Activated CD4-positive, alpha-beta T cell treated with anti-CD3 and anti-CD28 coated beads, Interleukin-2, amount 10 ng/mL, durations not matched to agents 7 days and 5 days (primary cell): ENCODE measurements at regions not wholly inside any gene's neighbourhood (a gene's known extent, or its start where the extent isn't known, plus 50 kb on each side); places are given as distances from the start of the nearest gene placed in this dataset.

Experiments
- CTCF ChIA-PET: fragments of 350-600 bp; sonication (Branson Sonifier 250); formaldehyde crosslinking; loops from one replicate; lab custom pipeline; 2021; ENCODE audit warnings: antibody characterized with exemption; lab: Charles Lee
- POLR2A ChIA-PET: fragments of 350-600 bp; sonication (Branson Sonifier 250); formaldehyde crosslinking; loops from one replicate; lab custom pipeline; 2021; ENCODE audit warnings: antibody characterized with exemption; lab: Charles Lee
- DNase-seq: peaks from one replicate; pipeline ENCODE4 v3.0.0-alpha.2; 2020
- H3K27ac Mint-ChIP-seq: one replicate; pipeline ENCODE4 v1.8.0; 2021; ENCODE audit warnings: mild to moderate bottlenecking, moderate library complexity, mixed read lengths
- H3K27me3 Mint-ChIP-seq: one replicate; pipeline ENCODE4 v1.8.0; 2021; ENCODE audit warnings: mixed read lengths
- H3K36me3 Mint-ChIP-seq: one replicate; pipeline ENCODE4 v1.8.0; 2021; ENCODE audit warnings: low read depth, mixed read lengths
- H3K4me1 Mint-ChIP-seq: one replicate; pipeline ENCODE4 v1.8.0; 2021; ENCODE audit warnings: mixed read lengths
- H3K4me3 Mint-ChIP-seq: one replicate; pipeline ENCODE4 v1.8.0; 2021; ENCODE audit warnings: mild to moderate bottlenecking, moderate library complexity, mixed read lengths
- H3K9me3 Mint-ChIP-seq: one replicate; pipeline ENCODE4 v1.8.0; 2021; ENCODE audit warnings: mixed read lengths

GRCh38 chr16:85251225-85251760 lies 139.0 kb upstream of the CIBAR2 start:
- DNase-seq, result no peak
- Mint-ChIP-seq H3K9me3 (no peaks in the 10 kb centered on the region), H3K4me1 (peaks cover 10% of the 10 kb centered on the region), H3K4me3 (no peak overlapping the region), H3K27ac (no peak overlapping the region), H3K36me3 (no peaks in the 10 kb centered on the region), H3K27me3 (no peaks in the 10 kb centered on the region)
- ChIA-PET POLR2A (no interaction called here), CTCF (interaction anchor here (1.1 kb wide), 1 partner anchor 80 kb away, joined by 5 read pairs; no protein-coding TSS in a partner anchor)

DNA sequence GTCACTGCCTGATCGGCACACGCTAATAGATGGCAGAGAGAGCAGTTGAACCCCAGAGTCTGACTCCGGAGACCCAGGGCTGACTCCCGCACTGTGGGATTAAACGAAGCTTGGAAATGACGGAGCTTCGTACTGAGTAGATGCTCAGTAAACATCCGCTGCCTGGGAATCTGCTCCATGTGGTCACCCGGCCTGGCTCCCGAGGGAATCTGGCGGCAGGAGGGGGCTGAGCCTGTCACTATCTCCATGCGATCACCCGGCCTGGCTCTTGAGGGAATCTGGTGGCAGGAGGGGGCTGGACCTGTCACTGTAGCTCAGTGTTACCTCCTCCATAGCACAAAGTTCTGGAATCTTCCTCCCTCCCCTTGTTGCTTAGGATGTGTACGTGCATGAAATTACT lies 139.7 kb upstream of the CIBAR2 start:
- H3K4me1 Mint-ChIP-seq, result peaks cover 10% of the 10 kb centered on the region
- DNase-seq, result no peak
- H3K36me3 Mint-ChIP-seq, result no peaks in the 10 kb centered on the region
- H3K9me3 Mint-ChIP-seq, result no peaks in the 10 kb centered on the region
- H3K27ac Mint-ChIP-seq, result no peak overlapping the region
- no peak overlapping the region for H3K4me3 Mint-ChIP-seq
- H3K27me3 Mint-ChIP-seq, result no peaks in the 10 kb centered on the region
- CTCF ChIA-PET, result interaction anchor here (0.9 to 3.0 kb wide), 4 partner anchors 8 to 80 kb away, joined by 3 to 15 read pairs (median 4); no protein-coding TSS in a partner anchor
- POLR2A ChIA-PET, result no interaction called here

- DNase-seq, result peak; percentile 16
Measured at GRCh38 chr16:85252461-85252860, 140.2 kb upstream of the CIBAR2 start.

DNA sequence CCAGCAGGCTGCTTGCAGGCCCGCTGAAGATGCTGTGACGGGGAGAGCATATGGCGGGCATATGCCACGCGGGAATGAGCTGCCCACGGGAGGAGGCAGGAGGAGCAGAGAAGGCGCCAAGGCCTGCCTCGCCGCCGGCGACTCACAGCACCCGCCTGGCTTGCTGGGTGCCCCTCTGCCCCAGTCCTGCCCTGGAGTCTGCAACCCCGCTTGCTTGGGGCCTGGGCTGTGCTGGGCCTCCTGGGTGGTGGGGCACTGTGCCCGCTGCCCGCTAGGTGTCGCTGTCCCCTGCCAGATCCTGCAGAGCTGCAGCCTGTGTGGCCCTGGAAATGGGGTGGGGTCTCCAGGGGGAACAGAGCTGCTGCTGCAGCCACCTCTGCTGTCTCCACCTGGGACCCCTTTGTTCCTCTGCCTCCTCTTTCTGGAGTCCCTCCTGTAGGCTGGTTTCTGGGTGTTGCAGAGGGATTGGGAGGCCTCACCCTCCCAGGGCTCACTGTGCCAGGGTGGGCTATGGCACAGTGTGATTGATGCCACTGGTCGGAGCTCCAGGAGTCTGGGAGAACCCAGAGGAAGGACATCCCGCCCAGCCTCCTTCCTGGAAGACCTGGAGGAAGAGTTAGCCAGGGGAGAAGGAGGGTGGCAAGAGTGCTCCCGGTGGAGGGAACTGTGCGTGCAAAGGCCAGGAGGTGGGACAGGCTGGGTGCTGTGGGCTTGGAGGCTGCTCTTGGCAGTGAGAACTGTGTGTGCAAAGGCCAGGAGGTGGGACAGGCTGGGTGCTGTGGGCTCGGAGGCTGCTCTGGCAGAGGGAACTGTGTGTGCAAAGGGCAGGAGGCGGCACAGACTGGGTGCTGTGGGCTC lies 141.0 kb upstream of the CIBAR2 start:
- no peaks in the 10 kb centered on the region for H3K36me3 Mint-ChIP-seq
- no peaks in the 10 kb centered on the region for H3K9me3 Mint-ChIP-seq
- no peak overlapping the region for H3K27ac Mint-ChIP-seq
- peak; percentile 62 for DNase-seq
- no peaks in the 10 kb centered on the region for H3K27me3 Mint-ChIP-seq
- CTCF ChIA-PET, result interaction anchor here (0.7 to 3.0 kb wide), 8 partner anchors 9 to 362 kb away, joined by 3 to 15 read pairs (median 4); no protein-coding TSS in a partner anchor
- H3K4me3 Mint-ChIP-seq, result no peak overlapping the region
- POLR2A ChIA-PET, result no interaction called here
- H3K4me1 Mint-ChIP-seq, result peaks cover 10% of the 10 kb centered on the region

More at GRCh38 chr16:85252461-85252860, 140.2 kb upstream of the CIBAR2 start:
- Mint-ChIP-seq H3K9me3 (no peaks in the 10 kb centered on the region), H3K27ac (no peak overlapping the region), H3K4me1 (peaks cover 10% of the 10 kb centered on the region), H3K36me3 (no peaks in the 10 kb centered on the region), H3K27me3 (no peaks in the 10 kb centered on the region), H3K4me3 (no peak overlapping the region)
- ChIA-PET POLR2A (no interaction called here), CTCF (interaction anchor here (0.9 to 3.0 kb wide), 8 partner anchors 8 to 79 kb away, joined by 3 to 15 read pairs (median 4); no protein-coding TSS in a partner anchor)

GRCh38 chr16:85254051-85254450 lies 141.8 kb upstream of the CIBAR2 start:
- Mint-ChIP-seq H3K9me3 (no peaks in the 10 kb centered on the region), H3K4me3 (no peak overlapping the region), H3K36me3 (no peaks in the 10 kb centered on the region), H3K27ac (no peak overlapping the region), H3K27me3 (no peaks in the 10 kb centered on the region), H3K4me1 (peaks cover 10% of the 10 kb centered on the region)
- POLR2A ChIA-PET, result no interaction called here
- no peak for DNase-seq
- CTCF ChIA-PET, result interaction anchor here (0.7 to 3.0 kb wide), 6 partner anchors 9 to 361 kb away, joined by 3 to 15 read pairs (median 4); no protein-coding TSS in a partner anchor

DNA sequence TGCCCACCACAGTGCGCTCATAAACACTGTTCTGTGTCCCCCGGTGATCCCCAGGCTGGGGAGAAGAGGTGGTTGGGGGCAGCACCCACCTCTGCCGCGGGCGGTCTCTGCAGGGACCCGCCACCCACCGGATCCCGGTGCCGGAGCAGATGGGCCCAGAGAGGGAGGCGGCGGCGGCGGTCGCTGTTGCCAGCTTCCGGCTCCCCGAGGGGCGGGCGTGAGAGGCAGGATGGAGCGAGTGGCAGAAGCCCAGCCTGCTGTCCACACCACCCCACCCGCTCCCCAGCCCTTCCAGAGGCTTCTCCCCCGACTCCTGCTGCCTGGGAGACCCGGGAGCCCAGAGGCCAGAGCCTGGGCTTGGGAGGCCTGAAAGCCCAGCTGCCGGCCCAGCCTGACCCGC lies 142.6 kb upstream of the CIBAR2 start:
- no peak for DNase-seq
- H3K36me3 Mint-ChIP-seq, result no peaks in the 10 kb centered on the region
- POLR2A ChIA-PET, result no interaction called here
- H3K27ac Mint-ChIP-seq, result no peak overlapping the region
- H3K4me3 Mint-ChIP-seq, result no peak overlapping the region
- CTCF ChIA-PET, result interaction anchor here (3.0 kb wide), 1 partner anchor 11 kb away, joined by 15 read pairs; no protein-coding TSS in a partner anchor
- H3K4me1 Mint-ChIP-seq, result peaks cover 10% of the 10 kb centered on the region
- H3K9me3 Mint-ChIP-seq, result no peaks in the 10 kb centered on the region
- H3K27me3 Mint-ChIP-seq, result no peaks in the 10 kb centered on the region

GRCh38 chr16:85255777-85256176 lies 143.5 kb upstream of the CIBAR2 start:
- CTCF ChIA-PET, result interaction anchor here (1.3 kb wide), 1 partner anchor 10 kb away, joined by 3 read pairs; no protein-coding TSS in a partner anchor
- no peaks in the 10 kb centered on the region for H3K27me3 Mint-ChIP-seq
- no peaks in the 10 kb centered on the region for H3K9me3 Mint-ChIP-seq
- POLR2A ChIA-PET, result no interaction called here
- no peaks in the 10 kb centered on the region for H3K36me3 Mint-ChIP-seq
- H3K4me3 Mint-ChIP-seq, result no peak overlapping the region
- H3K27ac Mint-ChIP-seq, result no peak overlapping the region
- H3K4me1 Mint-ChIP-seq, result peaks cover 10% of the 10 kb centered on the region
- no peak for DNase-seq

GRCh38 chr16:85256190-85256739 lies 144.0 kb upstream of the CIBAR2 start:
- CTCF ChIA-PET, result interaction anchor here (1.3 kb wide), 1 partner anchor 10 kb away, joined by 3 read pairs; no protein-coding TSS in a partner anchor
- Mint-ChIP-seq H3K9me3 (no peaks in the 10 kb centered on the region), H3K36me3 (no peaks in the 10 kb centered on the region), H3K27me3 (no peaks in the 10 kb centered on the region), H3K4me1 (peaks cover 10% of the 10 kb centered on the region), H3K27ac (no peak overlapping the region), H3K4me3 (no peak overlapping the region)
- no peak for DNase-seq
- POLR2A ChIA-PET, result no interaction called here

- H3K36me3 Mint-ChIP-seq, result no peaks in the 10 kb centered on the region
- ChIA-PET CTCF (interaction anchor here (0.8 kb wide), 1 partner anchor 164 kb away, joined by 3 read pairs; no protein-coding TSS in a partner anchor), POLR2A (no interaction called here)
- no peak overlapping the region for H3K27ac Mint-ChIP-seq
- H3K9me3 Mint-ChIP-seq, result no peaks in the 10 kb centered on the region
- no peak overlapping the region for H3K4me3 Mint-ChIP-seq
- H3K27me3 Mint-ChIP-seq, result peaks cover 8% of the 10 kb centered on the region
- DNase-seq, result no peak
- peaks cover 3% of the 10 kb centered on the region for H3K4me1 Mint-ChIP-seq
Measured at GRCh38 chr16:85257483-85257882, 145.2 kb upstream of the CIBAR2 start.

DNA sequence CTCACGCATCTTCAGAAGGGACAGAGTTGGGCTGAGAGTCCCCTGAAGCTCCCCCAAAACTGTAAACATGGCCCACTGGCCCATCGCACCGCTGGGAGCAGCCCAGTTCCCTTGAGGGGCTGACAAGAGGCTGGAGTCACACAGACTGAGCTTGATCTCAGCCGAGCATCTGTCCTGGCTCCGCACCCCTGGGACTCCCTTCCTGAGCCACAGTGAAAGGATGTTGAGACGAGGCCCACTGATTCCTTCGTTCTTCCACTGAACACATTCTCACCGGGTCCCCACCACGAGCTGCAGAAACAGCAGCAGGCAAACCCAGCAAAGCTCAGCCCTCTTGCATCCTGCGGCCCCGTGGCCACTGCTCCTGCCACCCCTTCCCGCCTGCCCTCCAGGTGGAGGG lies 145.9 kb upstream of the CIBAR2 start:
- CTCF ChIA-PET, result interaction anchor here (0.8 kb wide), 1 partner anchor 164 kb away, joined by 3 read pairs; no protein-coding TSS in a partner anchor
- H3K27ac Mint-ChIP-seq, result no peak overlapping the region
- H3K27me3 Mint-ChIP-seq, result peaks cover 14% of the 10 kb centered on the region
- no peaks in the 10 kb centered on the region for H3K9me3 Mint-ChIP-seq
- DNase-seq, result no peak
- no peaks in the 10 kb centered on the region for H3K36me3 Mint-ChIP-seq
- POLR2A ChIA-PET, result no interaction called here
- no peaks in the 10 kb centered on the region for H3K4me1 Mint-ChIP-seq
- H3K4me3 Mint-ChIP-seq, result no peak overlapping the region

DNA sequence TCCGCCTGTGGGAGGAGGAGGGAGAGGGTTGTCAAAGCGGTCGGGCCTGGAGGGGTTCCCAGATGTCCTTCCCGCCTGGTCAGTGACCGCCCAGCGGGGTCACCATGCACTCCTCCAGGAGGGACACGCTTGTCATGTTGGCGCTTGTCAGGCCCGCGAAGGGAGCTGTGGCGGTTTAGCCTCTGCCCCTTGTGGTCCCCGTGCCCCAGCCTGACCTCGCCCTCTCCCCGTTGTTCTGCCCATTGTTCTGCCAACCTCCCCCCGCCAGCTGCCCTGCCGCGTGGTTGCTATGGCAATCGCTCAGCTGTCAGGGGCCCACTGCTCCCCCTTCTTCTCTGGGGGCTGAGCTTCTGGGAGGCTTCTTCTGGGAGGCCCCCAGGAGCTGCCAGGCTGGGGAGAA lies 146.4 kb upstream of the CIBAR2 start:
- ChIA-PET POLR2A (no interaction called here), CTCF (no interaction called here)
- Mint-ChIP-seq H3K36me3 (no peaks in the 10 kb centered on the region), H3K27me3 (peaks cover 14% of the 10 kb centered on the region), H3K4me1 (no peaks in the 10 kb centered on the region), H3K27ac (no peak overlapping the region), H3K4me3 (no peak overlapping the region), H3K9me3 (no peaks in the 10 kb centered on the region)
- no peak for DNase-seq

DNA sequence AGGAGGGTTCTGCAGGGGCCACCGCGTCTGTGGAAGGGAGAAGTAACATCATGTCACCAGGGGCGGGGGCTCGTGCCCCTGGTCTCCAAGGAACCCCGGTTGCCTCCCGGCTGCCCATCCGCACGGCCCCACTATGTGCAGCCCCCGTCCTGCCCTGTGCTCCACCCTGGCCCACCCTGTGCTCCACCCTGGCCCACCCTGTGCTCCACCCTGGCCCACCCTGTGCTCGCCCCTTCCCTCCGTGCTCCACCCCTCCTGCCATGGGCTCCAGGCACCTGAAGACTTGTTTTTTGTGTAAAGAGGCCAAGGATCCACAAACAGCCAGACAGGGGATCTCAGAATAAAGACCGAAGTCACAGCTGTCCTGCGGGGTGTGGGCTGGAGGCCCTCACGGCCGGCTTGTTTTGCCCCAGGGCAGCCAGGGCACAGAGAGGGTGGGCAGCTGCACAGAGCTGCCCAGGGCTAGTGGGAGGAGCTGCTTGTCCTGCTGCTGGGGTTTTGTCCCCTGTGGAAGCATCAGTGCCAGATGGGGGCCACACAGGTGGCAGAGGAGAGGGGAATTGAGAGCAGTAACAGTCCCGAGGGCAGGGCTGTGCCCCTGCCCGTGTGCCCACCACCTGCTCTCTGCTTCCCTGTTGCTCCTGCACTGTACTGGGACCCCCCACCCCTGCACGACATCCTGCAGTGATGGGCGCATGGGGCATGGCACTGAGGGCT lies 147.0 kb upstream of the CIBAR2 start:
- CTCF ChIA-PET, result no interaction called here
- no peak for DNase-seq
- POLR2A ChIA-PET, result no interaction called here
- Mint-ChIP-seq H3K4me3 (no peak overlapping the region), H3K9me3 (no peaks in the 10 kb centered on the region), H3K36me3 (no peaks in the 10 kb centered on the region), H3K27me3 (peaks cover 14% of the 10 kb centered on the region), H3K4me1 (no peaks in the 10 kb centered on the region), H3K27ac (no peak overlapping the region)
